GM12891 (cell line): ENCODE measurements at regions not wholly inside any gene's neighbourhood (a gene's known extent, or its start where the extent isn't known, plus 50 kb on each side); places are given as distances from the start of the nearest gene placed in this dataset.
"Not testable (repeated sequence)": the region's sequence is repeated elsewhere in the genome, so short reads cannot be mapped to it uniquely, and the experiment has no call there.

Source experiments
- POLR2A ChIP-seq: IDR thresholded peaks from 2 replicates; pipeline ENCODE4 v1.6.1; 2011; ENCODE audit warnings: low read depth, low read length, control low read depth
- POLR2AphosphoS5 ChIP-seq: IDR thresholded peaks from 2 replicates; pipeline ENCODE4 v1.6.1; 2011; ENCODE audit warnings: low read depth, low read length, control low read depth

- TF ChIP-seq POLR2A, POLR2AphosphoS5: not testable (repeated sequence)
Measured at GRCh38 chr21:10392301-10392700, 129.1 kb upstream of the TPTE start.
